NCI-H2196 treated with DMSO at 0.1 percent for 48 hours (cell line): ENCODE measurements at regions not wholly inside any gene's neighbourhood (a gene's known extent, or its start where the extent isn't known, plus 50 kb on each side); places are given as distances from the start of the nearest gene placed in this dataset.

Source experiments
- DNase-seq: peaks from one replicate; lab custom pipeline; 2025; ENCODE audit not compliant: unreplicated experiment; lab: John Stamatoyannopoulos, UW

DNA sequence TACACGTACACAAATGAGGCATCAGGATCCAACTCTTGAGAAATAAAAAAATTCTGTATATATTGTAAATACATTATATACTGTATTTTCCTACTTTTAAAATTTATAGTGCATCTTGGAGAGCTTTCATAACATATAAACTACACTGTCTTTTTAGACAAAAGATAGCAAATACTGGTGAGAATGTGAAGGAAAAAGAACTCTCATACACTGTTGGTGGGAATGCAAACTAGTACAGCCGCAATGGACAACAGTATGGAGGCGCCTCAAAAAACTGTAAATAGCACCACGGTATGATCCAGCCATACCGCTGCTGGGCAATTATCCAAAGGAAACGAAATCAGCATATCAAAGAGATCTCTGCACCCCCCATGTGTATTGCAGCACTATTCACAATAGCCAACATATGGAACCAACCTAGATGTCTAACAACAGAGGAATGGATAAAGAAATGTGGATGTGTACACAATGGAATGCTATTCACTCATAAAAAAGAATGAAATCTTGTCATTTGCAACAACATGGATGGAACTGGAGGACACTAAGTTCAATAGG is 292.4 kb downstream of the EFNB2 start:
- no peak for DNase-seq

- no peak for DNase-seq
Measured at GRCh38 chr13:106241974-106242953, 293.2 kb downstream of the EFNB2 start.

GRCh38 chr13:106238690-106239089 is 296.8 kb downstream of the EFNB2 start:
- no peak for DNase-seq

DNA sequence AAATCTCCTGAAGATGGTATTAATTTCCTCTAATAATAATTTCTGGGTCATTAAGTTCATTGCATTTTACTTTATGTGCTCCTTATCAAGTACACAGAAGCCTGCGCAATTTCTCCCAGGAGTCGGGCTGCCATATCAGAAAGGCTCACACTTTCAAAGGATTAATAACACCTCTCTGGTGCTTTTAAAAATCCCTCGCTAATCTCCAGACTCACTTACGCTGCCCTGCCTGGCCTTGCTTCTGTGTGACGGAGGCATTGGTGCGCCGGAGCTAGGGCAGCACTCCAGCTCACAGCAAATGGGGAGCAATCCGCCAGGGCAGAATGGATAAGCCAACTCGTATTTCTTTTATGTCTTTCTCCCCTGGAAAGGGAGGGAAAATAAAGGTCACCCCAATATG is 300.8 kb downstream of the EFNB2 start:
- no peak for DNase-seq

GRCh38 chr13:106233134-106233735 is 302.2 kb downstream of the EFNB2 start:
- DNase-seq: no peak

DNA sequence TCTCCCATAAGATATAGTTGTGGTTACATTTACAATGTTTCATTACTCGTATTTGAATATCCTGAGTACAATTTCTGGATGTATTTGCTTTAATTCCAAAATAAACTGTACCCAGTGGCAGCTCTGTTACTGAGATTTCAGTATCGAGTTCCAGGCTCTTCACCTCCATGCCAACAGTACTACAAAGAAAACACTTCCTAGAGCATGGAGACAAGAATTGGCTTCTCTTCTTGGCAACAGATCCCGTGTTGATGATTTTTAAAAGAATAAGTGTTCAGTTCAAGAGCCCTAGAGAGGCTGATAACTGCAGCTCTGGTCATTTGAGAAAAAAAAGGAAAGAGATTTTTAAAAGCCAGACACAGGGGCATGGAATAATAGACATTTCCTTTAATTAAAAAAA is 302.8 kb downstream of the EFNB2 start:
- no peak for DNase-seq

GRCh38 chr13:106230450-106230849 is 305.0 kb downstream of the EFNB2 start:
- no peak for DNase-seq

- no peak for DNase-seq
Measured at GRCh38 chr13:106225126-106225525, 310.3 kb downstream of the EFNB2 start.

- DNase-seq: no peak
Measured at GRCh38 chr13:106220211-106220610, 315.3 kb downstream of the EFNB2 start.

- no peak for DNase-seq
Measured at GRCh38 chr13:106213028-106213757, 322.3 kb downstream of the EFNB2 start.

- DNase-seq: no peak
Measured at GRCh38 chr13:106212386-106213010, 323.0 kb downstream of the EFNB2 start.

GRCh38 chr13:106210324-106210723 is 325.1 kb downstream of the EFNB2 start:
- DNase-seq: no peak

DNA sequence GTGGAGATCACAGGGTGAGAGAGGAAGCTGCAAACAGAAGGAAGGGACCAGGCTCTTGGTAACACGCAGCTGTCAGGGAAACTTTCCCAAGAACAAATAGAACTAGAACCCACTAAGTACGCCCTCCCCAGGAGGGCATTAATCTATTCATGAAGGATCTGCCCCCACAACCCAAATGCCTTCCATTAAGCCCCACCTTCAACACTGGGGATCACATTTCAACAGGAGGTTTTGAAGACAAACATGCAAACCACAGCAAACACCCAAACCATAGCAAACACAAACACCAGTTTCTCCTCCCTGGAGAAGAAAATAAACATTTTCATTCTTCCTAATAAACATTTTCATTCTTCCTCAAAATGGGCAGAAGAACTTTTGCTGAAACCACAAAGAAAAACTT is 329.6 kb downstream of the EFNB2 start:
- DNase-seq: no peak

- DNase-seq: no peak
Measured at GRCh38 chr13:106197496-106197895, 338.0 kb downstream of the EFNB2 start.

DNA sequence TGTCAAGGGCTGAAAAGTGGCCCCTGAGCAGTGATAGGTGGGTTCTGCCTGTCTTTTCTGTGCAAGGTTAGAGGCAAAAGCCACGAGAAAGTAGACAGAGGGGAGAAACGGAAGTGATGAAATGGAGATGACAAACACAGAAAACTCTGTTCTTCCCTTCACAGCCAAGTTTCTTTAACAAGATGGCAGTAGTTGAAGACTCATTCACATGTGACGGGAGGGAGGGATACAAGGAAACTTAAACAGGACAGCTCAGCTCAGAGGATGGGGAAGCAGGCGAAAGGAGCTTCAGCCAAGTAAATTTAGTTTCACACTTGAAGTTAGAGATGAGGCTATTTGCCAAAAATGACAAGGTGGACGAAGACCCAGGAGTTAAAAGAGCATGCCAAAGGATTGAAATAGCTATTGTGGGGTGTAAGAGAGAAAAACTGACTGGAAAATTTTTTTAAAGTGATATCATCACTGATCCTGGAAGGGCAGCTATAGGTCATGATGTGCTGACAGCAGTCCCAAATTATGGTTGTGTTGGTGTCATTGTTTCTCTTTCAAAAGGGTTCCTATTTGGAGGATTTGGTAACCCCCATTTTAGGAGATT is 347.9 kb downstream of the EFNB2 start:
- DNase-seq: no peak

GRCh38 chr13:106187101-106187500 is 348.4 kb downstream of the EFNB2 start:
- no peak for DNase-seq

DNA sequence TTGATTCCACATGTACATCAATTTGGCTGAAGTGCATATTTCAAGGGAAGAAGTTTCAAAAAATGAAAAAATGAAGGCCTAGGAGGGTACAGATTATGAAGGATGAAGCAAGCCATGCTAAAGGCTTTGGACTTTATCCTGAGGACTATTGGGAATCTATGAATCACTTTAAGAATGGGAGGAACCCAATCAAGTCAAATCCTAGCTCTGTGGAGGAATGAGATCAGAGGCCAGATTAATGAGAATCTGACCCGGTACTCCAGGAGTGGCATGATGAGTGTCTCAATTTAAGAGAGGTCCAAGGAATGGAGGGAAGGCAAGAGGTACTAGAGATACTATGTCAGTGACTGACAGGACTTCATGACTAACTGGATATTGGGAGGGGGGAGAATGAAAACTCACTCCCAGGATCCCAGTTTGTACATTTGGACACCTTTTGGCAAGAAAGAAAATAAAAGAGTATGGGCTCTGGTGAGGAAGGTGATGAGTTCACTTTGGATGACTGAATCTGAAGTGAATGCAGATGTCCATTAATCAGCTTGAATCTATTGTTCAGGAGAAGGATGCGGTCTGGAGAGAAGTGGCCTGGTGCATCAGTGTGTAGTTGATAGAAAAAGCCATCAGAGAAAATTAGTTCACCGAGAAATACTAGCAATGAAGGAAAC is 349.0 kb downstream of the EFNB2 start:
- DNase-seq: no peak

- no peak for DNase-seq
Measured at GRCh38 chr13:106184790-106185189, 350.7 kb downstream of the EFNB2 start.

- no peak for DNase-seq
Measured at GRCh38 chr13:106183410-106184065, 351.9 kb downstream of the EFNB2 start.
